GM04504 (cell line): ENCODE measurements at regions not wholly inside any gene's neighbourhood (a gene's known extent, or its start where the extent isn't known, plus 50 kb on each side); places are given as distances from the start of the nearest gene placed in this dataset.

ENCODE experiments used
- DNase-seq: peaks from one replicate; pipeline ENCODE4 v3.0.0-alpha.2; 2012; ENCODE audit warnings: low read depth

- DNase-seq = no peak
Measured at GRCh38 chr5:116389601-116390000, 185.0 kb downstream of the SEMA6A start.

- no peak for DNase-seq
Measured at GRCh38 chr5:116388564-116389258, 185.9 kb downstream of the SEMA6A start.

- no peak for DNase-seq
Measured at GRCh38 chr5:116387738-116388137, 186.9 kb downstream of the SEMA6A start.

GRCh38 chr5:116386633-116387032 is 188.0 kb downstream of the SEMA6A start:
- no peak for DNase-seq

- DNase-seq = no peak
Measured at GRCh38 chr5:116382874-116383266, 191.8 kb downstream of the SEMA6A start.

- no peak for DNase-seq
Measured at GRCh38 chr5:116382032-116382873, 192.4 kb downstream of the SEMA6A start.

GRCh38 chr5:116381201-116381600 is 193.4 kb downstream of the SEMA6A start:
- no peak for DNase-seq

- DNase-seq = no peak
Measured at GRCh38 chr5:116380621-116381020, 194.0 kb downstream of the SEMA6A start.

- no peak for DNase-seq
Measured at GRCh38 chr5:116379306-116379705, 195.3 kb downstream of the SEMA6A start.

GRCh38 chr5:116378777-116379121 is 195.9 kb downstream of the SEMA6A start:
- DNase-seq = no peak

GRCh38 chr5:116378007-116378776 is 196.4 kb downstream of the SEMA6A start:
- no peak for DNase-seq

GRCh38 chr5:116377276-116378006 is 197.2 kb downstream of the SEMA6A start:
- DNase-seq = no peak

GRCh38 chr5:116375926-116376325 is 198.7 kb downstream of the SEMA6A start:
- DNase-seq = no peak

GRCh38 chr5:116374434-116374852 is 200.2 kb downstream of the SEMA6A start:
- no peak for DNase-seq

GRCh38 chr5:116372931-116373597 is 201.6 kb downstream of the SEMA6A start:
- DNase-seq = no peak

- DNase-seq = no peak
Measured at GRCh38 chr5:116371935-116372334, 202.7 kb downstream of the SEMA6A start.

GRCh38 chr5:116371431-116371830 is 203.2 kb downstream of the SEMA6A start:
- no peak for DNase-seq

- no peak for DNase-seq
Measured at GRCh38 chr5:116370886-116371285, 203.7 kb downstream of the SEMA6A start.

GRCh38 chr5:116370149-116370548 is 204.5 kb downstream of the SEMA6A start:
- no peak for DNase-seq

- no peak for DNase-seq
Measured at GRCh38 chr5:116365006-116365496, 209.6 kb downstream of the SEMA6A start.

- no peak for DNase-seq
Measured at GRCh38 chr5:116363780-116364179, 210.8 kb downstream of the SEMA6A start.
